ENCODE measurements at regions not wholly inside any gene's neighbourhood (a gene's known extent, or its start where the extent isn't known, plus 50 kb on each side); places are given as distances from the start of the nearest gene placed in this dataset.

GRCh38 chr2:19195661-19196060, 162.8 kb downstream of the OSR1 start:
- DNase-seq (ENCODE audit: low read depth, low spot score), result no peak
- CTCF ChIA-PET, result no interaction called here
- TF ChIP-seq CTCF (IDR thresholded peaks at IDR 0.05; ENCODE audit: insufficient read depth, low read length, missing control alignments), result no peak
- no peak overlapping the region for H3K4me3 ChIP-seq (ENCODE audit: low read depth, low read length)
- POLR2A ChIA-PET, result no interaction called here

GRCh38 chr2:19189391-19189790, 169.0 kb downstream of the OSR1 start:
- no peak overlapping the region for H3K4me3 ChIP-seq (ENCODE audit: low read depth, low read length)
- POLR2A ChIA-PET, result no interaction called here
- no peak for DNase-seq (ENCODE audit: low read depth, low spot score)
- CTCF ChIA-PET, result no interaction called here
- TF ChIP-seq CTCF (IDR thresholded peaks at IDR 0.05; ENCODE audit: insufficient read depth, low read length, missing control alignments), result no peak

GRCh38 chr2:19187323-19188020, 171.0 kb downstream of the OSR1 start:
- POLR2A ChIA-PET, result no interaction called here
- no peak for DNase-seq (ENCODE audit: low read depth, low spot score)
- no peak overlapping the region for H3K4me3 ChIP-seq (ENCODE audit: low read depth, low read length)
- CTCF ChIA-PET, result interaction anchor here (0.6 kb wide), 1 partner anchor 126 kb away, joined by 3 read pairs; no protein-coding TSS in a partner anchor
- no peak for TF ChIP-seq CTCF (IDR thresholded peaks at IDR 0.05; ENCODE audit: insufficient read depth, low read length, missing control alignments)

GRCh38 chr2:19185086-19185485, 173.3 kb downstream of the OSR1 start:
- DNase-seq (ENCODE audit: low read depth, low spot score), result no peak
- POLR2A ChIA-PET, result no interaction called here
- no peak overlapping the region for H3K4me3 ChIP-seq (ENCODE audit: low read depth, low read length)
- no peak for TF ChIP-seq CTCF (IDR thresholded peaks at IDR 0.05; ENCODE audit: insufficient read depth, low read length, missing control alignments)
- CTCF ChIA-PET, result no interaction called here

- DNase-seq (ENCODE audit: low read depth, low spot score), result no peak
- H3K4me3 ChIP-seq (ENCODE audit: low read depth, low read length), result no peak overlapping the region
- TF ChIP-seq CTCF (IDR thresholded peaks at IDR 0.05; ENCODE audit: insufficient read depth, low read length, missing control alignments), result no peak
- POLR2A ChIA-PET, result no interaction called here
- CTCF ChIA-PET, result no interaction called here
Measured at GRCh38 chr2:19178175-19178574, 180.2 kb downstream of the OSR1 start.

- CTCF ChIA-PET, result no interaction called here
- no peak for TF ChIP-seq CTCF (IDR thresholded peaks at IDR 0.05; ENCODE audit: insufficient read depth, low read length, missing control alignments)
- POLR2A ChIA-PET, result no interaction called here
- H3K4me3 ChIP-seq (ENCODE audit: low read depth, low read length), result no peak overlapping the region
- no peak for DNase-seq (ENCODE audit: low read depth, low spot score)
Measured at GRCh38 chr2:19176977-19177376, 181.4 kb downstream of the OSR1 start.
